K562 (cell line): ENCODE measurements at regions not wholly inside any gene's neighbourhood (a gene's known extent, or its start where the extent isn't known, plus 50 kb on each side); places are given as distances from the start of the nearest gene placed in this dataset.

ENCODE experiments used
- ATAC-seq: fragments of 200-7000 bp; cut with Tn5 transposase; 3 replicates; pipeline ENCODE4 v1.9.1; 2020; ENCODE audit warnings: moderate library complexity
- BruUV-seq: library from RNA; stranded (reverse); fragments of 400-500 nt; replicated peaks from 2 replicates; lab custom pipeline; 2021; lab: Mats Ljungman, UMichigan
- CTCF ChIA-PET: fragments of 300-600 bp; formaldehyde crosslinking; extraction: SDS; loops from one replicate; lab custom pipeline; 2021; ENCODE audit warnings: low intra/inter-chr PET ratio; lab: Yijun Ruan, JAX
- POLR2A ChIA-PET: fragments of 300-600, 350-650 bp; sonication (Branson Sonifier 250); formaldehyde crosslinking; extraction: SDS; loops from one replicate; lab custom pipeline; 2021; ENCODE audit warnings: antibody characterized with exemption, inconsistent platforms; lab: Yijun Ruan, JAX
- DNase-seq, 4 experiments: peaks; one replicate each; pipeline versions ENCODE4 v3.0.0 to v3.0.0-alpha.2; 2011 to 2018; ENCODE audit warnings: low spot score in 3 of 4, mixed read lengths in 3 of 4; ENCODE audit errors: extremely low read depth in 1 of 4
- FAIRE-seq: peaks from 2 replicates; lab custom pipeline; 2011; peaks lifted over from hg19 to GRCh38; lab: Jason Lieb, UNC
- H2AFZ ChIP-seq: 2 replicates; pipeline ENCODE4 v1.6.0; 2011; ENCODE audit warnings: low read depth, low read length, control low read depth, inconsistent platforms
- H3K27ac ChIP-seq: fragments of 200-600 bp; 3 replicates; pipeline ENCODE4 v1.8.0; 2011; ENCODE audit warnings: low read depth, mild to moderate bottlenecking, control low read depth, inconsistent platforms, low read length, moderate library complexity, mixed read lengths; ENCODE audit errors: extremely low read depth
- H3K27me3 ChIP-seq, 2 experiments: fragments of 300-600 bp in 1 of 2; 2 replicates in 1 of 2; 3 replicates in 1 of 2; pipeline versions ENCODE4 v1.6.0 to v1.8.0; 2011; ENCODE audit warnings: inconsistent platforms in 2 of 2, low read length in 2 of 2, mild to moderate bottlenecking in 1 of 2, mixed read lengths in 1 of 2, moderate library complexity in 1 of 2; ENCODE audit not compliant: control insufficient read depth in 2 of 2, insufficient read depth in 2 of 2
- H3K36me3 ChIP-seq: fragments of 300-600 bp; 3 replicates; pipeline ENCODE4 v1.8.0; 2011; ENCODE audit warnings: mild to moderate bottlenecking, low read length, inconsistent platforms; ENCODE audit not compliant: control insufficient read depth, insufficient read depth
- H3K4me1 ChIP-seq, 2 experiments: fragments of 200-600 bp in 1 of 2; replicated peaks in 1 of 2; 2 replicates in 1 of 2; 3 replicates in 1 of 2; pipeline versions ENCODE4 v1.5.1 to v1.8.0; 2011; ENCODE audit warnings: inconsistent platforms in 2 of 2, low read length in 2 of 2, mild to moderate bottlenecking in 1 of 2, mixed read lengths in 1 of 2, moderate library complexity in 1 of 2; ENCODE audit not compliant: control insufficient read depth in 2 of 2, insufficient read depth in 2 of 2
- H3K4me2 ChIP-seq: 2 replicates; pipeline ENCODE4 v1.6.1; 2011; ENCODE audit warnings: low read length, control low read depth, inconsistent platforms, mixed read lengths; ENCODE audit not compliant: insufficient read depth
- H3K4me3 ChIP-seq: fragments of 200-600 bp; sonication (generic), shearing (Covaris generic); 2 replicates; pipeline ENCODE4 v1.5.1; 2016; ENCODE audit warnings: control low read depth, inconsistent platforms
- H3K79me2 ChIP-seq: fragments of 200-600 bp; 3 replicates; pipeline ENCODE4 v1.8.0; 2011; ENCODE audit warnings: low read length, inconsistent platforms; ENCODE audit not compliant: control insufficient read depth, insufficient read depth
- H3K9ac ChIP-seq, 2 experiments: 2 replicates each; pipeline versions ENCODE4 v1.6.0 to v1.6.1; 2011; ENCODE audit warnings: low read depth in 2 of 2, low read length in 2 of 2, control low read depth in 1 of 2, inconsistent platforms in 1 of 2, mild to moderate bottlenecking in 1 of 2, mixed read lengths in 1 of 2; ENCODE audit not compliant: insufficient read depth in 1 of 2
- H3K9me1 ChIP-seq: one replicate; pipeline ENCODE4 v1.6.0; 2011; ENCODE audit warnings: inconsistent platforms, mild to moderate bottlenecking, low read length, moderate library complexity; ENCODE audit not compliant: control insufficient read depth, insufficient read depth
- H3K9me3 ChIP-seq: replicated peaks from 2 replicates; pipeline ENCODE4 v1.5.1; 2011; ENCODE audit warnings: low read depth, low read length, inconsistent platforms; ENCODE audit not compliant: control insufficient read depth, insufficient read depth
- H4K20me1 ChIP-seq: replicated peaks from 2 replicates; pipeline ENCODE4 v1.6.1; 2011; ENCODE audit warnings: low read length, inconsistent platforms, mixed read lengths; ENCODE audit not compliant: control insufficient read depth, insufficient read depth
- CBX3 ChIP-seq, 2 experiments: IDR thresholded peaks; 1 replicate in 1 of 2; 2 replicates in 1 of 2; pipeline ENCODE4 v1.6.1; 2012; ENCODE audit warnings: inconsistent platforms in 2 of 2, low read length in 2 of 2, borderline replicate concordance in 1 of 2, control low read depth in 1 of 2
- GATAD2A ChIP-seq: fragments of 450-650 bp; IDR thresholded peaks from 2 replicates; pipeline ENCODE4 v1.6.1; 2017
- HSF4 ChIP-seq: fragments of 250-450 bp; sonication (Bioruptor Pico); IDR thresholded peaks from 2 replicates; pipeline ENCODE4 v2.1.2; 2022; ENCODE audit warnings: mild to moderate bottlenecking, moderate library complexity, borderline replicate concordance
- KDM2B ChIP-seq: fragments of 250-450 bp; sonication (Bioruptor Pico); IDR thresholded peaks from 2 replicates; pipeline ENCODE4 v1.8.0; 2021; ENCODE audit warnings: mild to moderate bottlenecking, moderate library complexity
- L3MBTL2 ChIP-seq: fragments of 450-650 bp; IDR thresholded peaks from 2 replicates; pipeline ENCODE4 v1.6.1; 2016; ENCODE audit warnings: mild to moderate bottlenecking, moderate library complexity
- RUNX1 ChIP-seq: sonication (generic); IDR thresholded peaks from 2 replicates; pipeline ENCODE4 v1.6.1; 2016; ENCODE audit warnings: antibody characterized with exemption, low read depth
- SP1 ChIP-seq: sonication (generic); formaldehyde crosslinking; IDR thresholded peaks from 2 replicates; pipeline ENCODE4 v1.8.1; 2022; ENCODE audit warnings: mild to moderate bottlenecking, missing genetic modification reagents
- ZNF140 ChIP-seq: fragments of 250-450 bp; sonication (Bioruptor Pico); IDR thresholded peaks from 2 replicates; pipeline ENCODE4 v1.8.0; 2021; ENCODE audit warnings: moderate library complexity, mild to moderate bottlenecking, inconsistent platforms
- ZNF143 ChIP-seq: sonication (generic); formaldehyde crosslinking; IDR thresholded peaks from 2 replicates; pipeline ENCODE4 v1.9.0; 2022; ENCODE audit warnings: mild to moderate bottlenecking, missing genetic modification reagents
- ZNF431 ChIP-seq: sonication (generic); formaldehyde crosslinking; IDR thresholded peaks from 2 replicates; pipeline ENCODE4 v1.8.0; 2022; ENCODE audit warnings: mild to moderate bottlenecking, missing genetic modification reagents
- ZNF695 ChIP-seq: fragments of 450-650 bp; formaldehyde crosslinking; IDR thresholded peaks from 2 replicates; pipeline ENCODE4 v1.4.0; 2020; ENCODE audit warnings: mild to moderate bottlenecking, moderate library complexity
- WGBS: fragments of 100-300 bp; shearing (Covaris generic); methylation state at CpG from one replicate; pipeline ENCODE4 v1.1.6; 2016; ENCODE audit warnings: low coverage, mixed read lengths; ENCODE audit not compliant: insufficient coverage; ENCODE audit errors: missing lambda C conversion rate; 5-methylcytosine and 5-hydroxymethylcytosine counted together
- in situ Hi-C: fragments of 300-500 bp; cut with MboI; formaldehyde crosslinking; loops from 4 replicates; pipeline ENCODE4 v1.15.0; 2018; ENCODE audit warnings: inconsistent platforms, mixed read lengths
- intact Hi-C: fragments of 100-400 bp; cut with micrococcal nuclease; formaldehyde crosslinking; loops from 2 replicates; pipeline ENCODE4 v1.14.2; 2022
- TF ChIP-seq, protein P1 (sequence below): fragments of 250-450 bp; sonication (Bioruptor Pico); IDR thresholded peaks from 2 replicates; pipeline ENCODE4 v1.5.0; 2022; ENCODE audit warnings: mild to moderate bottlenecking
- TF ChIP-seq, protein P2 (sequence below): fragments of 450-650 bp; IDR thresholded peaks from 2 replicates; pipeline ENCODE4 v1.6.1; 2016; ENCODE audit warnings: missing biosample characterization, missing genetic modification characterization
- TF ChIP-seq, protein P3 (sequence below): fragments of 450-650 bp; formaldehyde crosslinking; IDR thresholded peaks from 2 replicates; pipeline ENCODE4 v1.4.0; 2020; ENCODE audit warnings: mild to moderate bottlenecking, mixed read lengths
- TF ChIP-seq, protein P4 (sequence below): fragments of 450-650 bp; formaldehyde crosslinking; IDR thresholded peaks from 2 replicates; pipeline ENCODE4 v1.4.0; 2022; ENCODE audit warnings: mild to moderate bottlenecking, moderate library complexity

DNA sequence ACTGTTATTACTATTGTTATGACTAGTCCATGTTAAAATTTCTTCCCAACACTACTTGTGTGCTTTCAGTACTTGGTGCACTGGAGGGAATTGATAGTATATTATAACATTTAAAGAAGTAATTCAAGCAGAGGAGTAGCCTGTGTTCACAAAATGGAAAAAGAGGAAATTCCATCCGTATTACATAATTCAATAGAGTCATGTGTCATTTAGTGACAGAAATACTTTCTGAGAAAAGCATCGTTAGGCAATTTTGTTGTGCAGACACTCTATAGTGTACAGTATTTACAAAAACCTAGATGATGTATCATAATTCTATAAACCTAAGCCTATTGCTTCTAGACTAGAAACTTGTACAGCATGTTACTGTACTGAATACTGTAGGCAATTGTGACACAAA lies 78.3 kb upstream of the PCSK5 start:
- no peak for FAIRE-seq
- intact Hi-C loops, result no loop called here
- Histone ChIP-seq H3K79me2 (no peaks in the 10 kb centered on the region), H3K4me2 (no peak overlapping the region), H4K20me1 (no peaks in the 10 kb centered on the region), H3K27me3 (no peaks in the 10 kb centered on the region), H3K9me1 (no peaks in the 10 kb centered on the region), H3K36me3 (no peaks in the 10 kb centered on the region), H3K9ac (no peak overlapping the region), H3K9me3 (no peaks in the 10 kb centered on the region), H2AFZ (no peak overlapping the region), H3K4me3 (no peak overlapping the region), H3K4me1 (no peaks in the 10 kb centered on the region), H3K27ac (no peak overlapping the region)
- no TSS peak for BruUV-seq
- POLR2A ChIA-PET, result no interaction called here
- no peak for ATAC-seq
- in situ Hi-C loops, result no loop called here
- DNase-seq, result no peak
- CTCF ChIA-PET, result no interaction called here
- TF ChIP-seq ZNF431 (CRISPR knock-in tag), result no peak
- no peak for TF ChIP-seq SP1 (CRISPR knock-in tag)
- TF ChIP-seq, protein P1, sequence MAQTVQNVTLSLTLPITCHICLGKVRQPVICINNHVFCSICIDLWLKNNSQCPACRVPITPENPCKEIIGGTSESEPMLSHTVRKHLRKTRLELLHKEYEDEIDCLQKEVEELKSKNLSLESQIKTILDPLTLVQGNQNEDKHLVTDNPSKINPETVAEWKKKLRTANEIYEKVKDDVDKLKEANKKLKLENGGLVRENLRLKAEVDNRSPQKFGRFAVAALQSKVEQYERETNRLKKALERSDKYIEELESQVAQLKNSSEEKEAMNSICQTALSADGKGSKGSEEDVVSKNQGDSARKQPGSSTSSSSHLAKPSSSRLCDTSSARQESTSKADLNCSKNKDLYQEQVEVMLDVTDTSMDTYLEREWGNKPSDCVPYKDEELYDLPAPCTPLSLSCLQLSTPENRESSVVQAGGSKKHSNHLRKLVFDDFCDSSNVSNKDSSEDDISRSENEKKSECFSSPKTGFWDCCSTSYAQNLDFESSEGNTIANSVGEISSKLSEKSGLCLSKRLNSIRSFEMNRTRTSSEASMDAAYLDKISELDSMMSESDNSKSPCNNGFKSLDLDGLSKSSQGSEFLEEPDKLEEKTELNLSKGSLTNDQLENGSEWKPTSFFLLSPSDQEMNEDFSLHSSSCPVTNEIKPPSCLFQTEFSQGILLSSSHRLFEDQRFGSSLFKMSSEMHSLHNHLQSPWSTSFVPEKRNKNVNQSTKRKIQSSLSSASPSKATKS (CRISPR knock-in tag), result no peak
- no peak for TF ChIP-seq HSF4
- TF ChIP-seq, protein P2, sequence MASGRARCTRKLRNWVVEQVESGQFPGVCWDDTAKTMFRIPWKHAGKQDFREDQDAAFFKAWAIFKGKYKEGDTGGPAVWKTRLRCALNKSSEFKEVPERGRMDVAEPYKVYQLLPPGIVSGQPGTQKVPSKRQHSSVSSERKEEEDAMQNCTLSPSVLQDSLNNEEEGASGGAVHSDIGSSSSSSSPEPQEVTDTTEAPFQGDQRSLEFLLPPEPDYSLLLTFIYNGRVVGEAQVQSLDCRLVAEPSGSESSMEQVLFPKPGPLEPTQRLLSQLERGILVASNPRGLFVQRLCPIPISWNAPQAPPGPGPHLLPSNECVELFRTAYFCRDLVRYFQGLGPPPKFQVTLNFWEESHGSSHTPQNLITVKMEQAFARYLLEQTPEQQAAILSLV (tag), result no peak
- TF ChIP-seq ZNF143 (CRISPR knock-in tag), result no peak
- no peak for TF ChIP-seq CBX3 (IDR thresholded peaks at IDR 0.05; ENCODE audit: borderline replicate concordance in 1 of 2, low read length in 2 of 2)
- TF ChIP-seq RUNX1, result no peak
- TF ChIP-seq, protein P3, sequence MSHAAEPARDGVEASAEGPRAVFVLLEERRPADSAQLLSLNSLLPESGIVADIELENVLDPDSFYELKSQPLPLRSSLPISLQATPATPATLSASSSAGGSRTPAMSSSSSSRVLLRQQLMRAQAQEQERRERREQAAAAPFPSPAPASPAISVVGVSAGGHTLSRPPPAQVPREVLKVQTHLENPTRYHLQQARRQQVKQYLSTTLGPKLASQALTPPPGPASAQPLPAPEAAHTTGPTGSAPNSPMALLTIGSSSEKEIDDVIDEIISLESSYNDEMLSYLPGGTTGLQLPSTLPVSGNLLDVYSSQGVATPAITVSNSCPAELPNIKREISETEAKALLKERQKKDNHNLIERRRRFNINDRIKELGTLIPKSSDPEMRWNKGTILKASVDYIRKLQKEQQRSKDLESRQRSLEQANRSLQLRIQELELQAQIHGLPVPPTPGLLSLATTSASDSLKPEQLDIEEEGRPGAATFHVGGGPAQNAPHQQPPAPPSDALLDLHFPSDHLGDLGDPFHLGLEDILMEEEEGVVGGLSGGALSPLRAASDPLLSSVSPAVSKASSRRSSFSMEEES (CRISPR knock-in tag), result no peak
- TF ChIP-seq, protein P4, sequence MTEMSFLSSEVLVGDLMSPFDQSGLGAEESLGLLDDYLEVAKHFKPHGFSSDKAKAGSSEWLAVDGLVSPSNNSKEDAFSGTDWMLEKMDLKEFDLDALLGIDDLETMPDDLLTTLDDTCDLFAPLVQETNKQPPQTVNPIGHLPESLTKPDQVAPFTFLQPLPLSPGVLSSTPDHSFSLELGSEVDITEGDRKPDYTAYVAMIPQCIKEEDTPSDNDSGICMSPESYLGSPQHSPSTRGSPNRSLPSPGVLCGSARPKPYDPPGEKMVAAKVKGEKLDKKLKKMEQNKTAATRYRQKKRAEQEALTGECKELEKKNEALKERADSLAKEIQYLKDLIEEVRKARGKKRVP (CRISPR knock-in tag), result no peak
- TF ChIP-seq GATAD2A, result no peak
- no peak for TF ChIP-seq L3MBTL2
- TF ChIP-seq KDM2B (CRISPR knock-in tag), result no peak
- no peak for TF ChIP-seq ZNF695 (CRISPR knock-in tag)
- TF ChIP-seq ZNF140, result no peak
- WGBS, result 6% methylated on average over 2 of the region's 2 CpGs
